H1 (cell line): ENCODE measurements at regions not wholly inside any gene's neighbourhood (a gene's known extent, or its start where the extent isn't known, plus 50 kb on each side); places are given as distances from the start of the nearest gene placed in this dataset.

Source experiments
- CTCF ChIA-PET: fragments of 300-600 bp; sonication (Branson Sonifier 250); formaldehyde crosslinking; loops from one replicate; lab custom pipeline; 2021; ENCODE audit not compliant: partially characterized antibody; lab: Charles Lee
- POLR2A ChIA-PET: fragments of 300-600 bp; sonication (Branson Sonifier 250); formaldehyde crosslinking; loops from one replicate; lab custom pipeline; 2021; ENCODE audit warnings: inconsistent platforms; ENCODE audit not compliant: partially characterized antibody; lab: Charles Lee
- DNase-seq, 2 experiments: peaks; one replicate each; pipeline versions ENCODE4 v3.0.0 to v3.0.0-alpha.2; 2010 to 2022; ENCODE audit warnings: low spot score in 2 of 2, low read depth in 1 of 2, mixed read lengths in 1 of 2
- FAIRE-seq: peaks from 2 replicates; lab custom pipeline; 2011; peaks lifted over from hg19 to GRCh38; lab: Jason Lieb, UNC
- H2AFZ ChIP-seq: 2 replicates; pipeline ENCODE4 v1.8.1; 2012; ENCODE audit warnings: low read length, inconsistent platforms
- H2AK5ac ChIP-seq: 2 replicates; pipeline ENCODE4 v1.6.1; 2013; ENCODE audit warnings: low read depth, low read length
- H2BK120ac ChIP-seq: replicated peaks from 2 replicates; pipeline ENCODE3; 2013; ENCODE audit warnings: low read depth, low read length, inconsistent platforms
- H2BK12ac ChIP-seq: 2 replicates; pipeline ENCODE4 v1.6.1; 2013; ENCODE audit warnings: low read depth, low read length
- H2BK15ac ChIP-seq: 2 replicates; pipeline ENCODE4 v1.6.1; 2013; ENCODE audit warnings: low read length
- H2BK20ac ChIP-seq: 2 replicates; pipeline ENCODE4 v1.6.1; 2013; ENCODE audit warnings: low read length
- H2BK5ac ChIP-seq: 2 replicates; pipeline ENCODE4 v1.6.1; 2013; ENCODE audit warnings: low read depth, low read length
- H3K14ac ChIP-seq: 2 replicates; pipeline ENCODE4 v1.6.1; 2013; ENCODE audit warnings: inconsistent platforms; ENCODE audit not compliant: insufficient read length
- H3K18ac ChIP-seq: 2 replicates; pipeline ENCODE4 v1.6.1; 2013; ENCODE audit warnings: low read length; ENCODE audit errors: extremely low read depth
- H3K23ac ChIP-seq: 2 replicates; pipeline ENCODE4 v1.6.1; 2013; ENCODE audit warnings: inconsistent platforms; ENCODE audit not compliant: insufficient read length
- H3K23me2 ChIP-seq: 2 replicates; pipeline ENCODE4 v1.6.1; 2013; ENCODE audit warnings: low read depth, low read length
- H3K27ac ChIP-seq: 2 replicates; pipeline ENCODE4 v1.6.1; 2011; ENCODE audit warnings: low read depth, low read length, inconsistent platforms
- H3K27me3 ChIP-seq, 4 experiments: replicated peaks in 1 of 4; 1 replicate in 1 of 4; 2 replicates in 3 of 4; pipeline versions ENCODE4 v1.6.1 to v1.8.1; 2011 to 2013; ENCODE audit warnings: low read length in 3 of 4, mild to moderate bottlenecking in 3 of 4, inconsistent platforms in 2 of 4, mixed read lengths in 2 of 4, moderate library complexity in 1 of 4; ENCODE audit not compliant: control insufficient read depth in 3 of 4, insufficient read depth in 3 of 4; ENCODE audit errors: extremely low read depth in 1 of 4
- H3K36me3 ChIP-seq, 4 experiments: 2 replicates each; pipeline versions ENCODE4 v1.6.1 to v1.8.1; 2011 to 2013; ENCODE audit warnings: mild to moderate bottlenecking in 4 of 4, low read length in 3 of 4, moderate library complexity in 2 of 4, control low read depth in 1 of 4, inconsistent platforms in 1 of 4; ENCODE audit not compliant: insufficient read depth in 4 of 4, control insufficient read depth in 2 of 4
- H3K4ac ChIP-seq: replicated peaks from 2 replicates; pipeline ENCODE3; 2013; ENCODE audit warnings: low read length, low read depth, mixed read lengths, inconsistent platforms; ENCODE audit not compliant: insufficient read length
- H3K4me1 ChIP-seq, 4 experiments: replicated peaks in 1 of 4; 1 replicate in 1 of 4; 2 replicates in 3 of 4; pipeline versions ENCODE4 v1.6.1 to v1.8.1; 2011 to 2013; ENCODE audit warnings: low read length in 3 of 4, inconsistent platforms in 2 of 4, mixed read lengths in 1 of 4; ENCODE audit not compliant: insufficient read depth in 4 of 4, control insufficient read depth in 3 of 4
- H3K4me2 ChIP-seq, 2 experiments: 2 replicates each; pipeline versions ENCODE4 v1.6.1 to v1.8.1; 2011 to 2013; ENCODE audit warnings: low read depth in 2 of 2, low read length in 2 of 2, control low read depth in 1 of 2, inconsistent platforms in 1 of 2, mild to moderate bottlenecking in 1 of 2; ENCODE audit not compliant: insufficient read depth in 1 of 2
- H3K4me3 ChIP-seq, 4 experiments: fragments of 200-600, 300-600 bp in 1 of 4; sonication (generic), shearing (Covaris generic), sonication (Bioruptor Twin) in 1 of 4; 2 replicates each; pipeline versions ENCODE4 v1.5.1 to v1.8.1; 2011 to 2016; ENCODE audit warnings: low read length in 4 of 4, low read depth in 3 of 4, control low read depth in 2 of 4, inconsistent platforms in 2 of 4, mild to moderate bottlenecking in 2 of 4, mixed read lengths in 1 of 4, moderate library complexity in 1 of 4; ENCODE audit not compliant: insufficient read depth in 2 of 4; ENCODE audit errors: extremely low read depth in 1 of 4
- H3K56ac ChIP-seq: replicated peaks from 2 replicates; pipeline ENCODE3; 2013; ENCODE audit warnings: low read depth, mild to moderate bottlenecking, mixed read lengths, low read length, inconsistent platforms; ENCODE audit not compliant: insufficient read length
- H3K79me1 ChIP-seq: 2 replicates; pipeline ENCODE4 v1.6.1; 2013; ENCODE audit warnings: low read depth, low read length, control low read depth
- H3K79me2 ChIP-seq, 2 experiments: 2 replicates each; pipeline versions ENCODE4 v1.6.1 to v1.8.1; 2012 to 2013; ENCODE audit warnings: low read length in 2 of 2, mild to moderate bottlenecking in 2 of 2, inconsistent platforms in 1 of 2; ENCODE audit not compliant: insufficient read depth in 2 of 2, control insufficient read depth in 1 of 2
- H3K9ac ChIP-seq, 4 experiments: replicated peaks in 1 of 4; 1 replicate in 1 of 4; 2 replicates in 3 of 4; pipeline versions ENCODE4 v1.6.1 to v1.8.1; 2011 to 2013; ENCODE audit warnings: low read depth in 3 of 4, low read length in 3 of 4, control low read depth in 2 of 4, mild to moderate bottlenecking in 2 of 4, moderate library complexity in 2 of 4, inconsistent platforms in 1 of 4; ENCODE audit errors: extremely low read depth in 1 of 4
- H3K9me3 ChIP-seq, 2 experiments: 2 replicates each; pipeline versions ENCODE4 v1.6.1 to v1.8.1; 2012 to 2013; ENCODE audit warnings: mild to moderate bottlenecking in 2 of 2, moderate library complexity in 2 of 2, control low read depth in 1 of 2, inconsistent platforms in 1 of 2, low read depth in 1 of 2, low read length in 1 of 2, mixed read lengths in 1 of 2; ENCODE audit not compliant: insufficient read depth in 2 of 2
- H4K20me1 ChIP-seq, 2 experiments: replicated peaks in 1 of 2; 2 replicates each; pipeline versions ENCODE3 to v1.8.1; 2011 to 2013; ENCODE audit warnings: inconsistent platforms in 2 of 2, low read length in 2 of 2, mild to moderate bottlenecking in 1 of 2; ENCODE audit not compliant: insufficient read depth in 2 of 2, control insufficient read depth in 1 of 2
- H4K5ac ChIP-seq: 2 replicates; pipeline ENCODE4 v1.6.1; 2013; ENCODE audit warnings: low read length, low read depth, mixed read lengths, inconsistent platforms; ENCODE audit not compliant: insufficient read length
- H4K8ac ChIP-seq: 2 replicates; pipeline ENCODE4 v1.8.0; 2013; ENCODE audit warnings: mild to moderate bottlenecking, moderate library complexity, low read length, inconsistent platforms; ENCODE audit not compliant: insufficient read depth; ENCODE audit errors: extremely low read depth
- H4K91ac ChIP-seq: replicated peaks from 2 replicates; pipeline ENCODE3; 2013; ENCODE audit warnings: low read length, mixed read lengths, inconsistent platforms; ENCODE audit not compliant: insufficient read length
- ATF3 ChIP-seq: IDR thresholded peaks from 2 replicates; pipeline ENCODE4 v1.6.1; 2011; ENCODE audit warnings: low read depth, mild to moderate bottlenecking, low read length; ENCODE audit not compliant: insufficient read depth
- BCL11A ChIP-seq, 2 experiments: IDR thresholded peaks; one replicate each; pipeline ENCODE4 v1.6.1; 2011; ENCODE audit warnings: low read depth in 2 of 2, low read length in 2 of 2, mild to moderate bottlenecking in 2 of 2
- CBX5 ChIP-seq: fragments of 300-800, 300-1000 bp; sonication (generic); IDR thresholded peaks from 2 replicates; pipeline ENCODE4 v1.7.1; 2016; ENCODE audit warnings: antibody characterized with exemption, low read length, low read depth
- EP300 ChIP-seq, 2 experiments: IDR thresholded peaks; 1 replicate in 1 of 2; 2 replicates in 1 of 2; pipeline ENCODE4 v1.6.1; 2011 to 2012; ENCODE audit warnings: low read depth in 2 of 2, low read length in 2 of 2, mild to moderate bottlenecking in 2 of 2, borderline replicate concordance in 1 of 2, inconsistent platforms in 1 of 2, moderate library complexity in 1 of 2
- EZH2 ChIP-seq: fragments of 200-600 bp; sonication (generic); IDR thresholded peaks from 2 replicates; pipeline ENCODE4 v1.7.1; 2012; ENCODE audit warnings: low read depth, mild to moderate bottlenecking, moderate library complexity, low read length, inconsistent platforms; ENCODE audit not compliant: severe bottlenecking
- FOSL1 ChIP-seq: IDR thresholded peaks from 2 replicates; pipeline ENCODE4 v1.6.1; 2011; ENCODE audit warnings: mild to moderate bottlenecking, low read depth, low read length, moderate library complexity; ENCODE audit not compliant: insufficient read depth
- JUND ChIP-seq: IDR thresholded peaks from 2 replicates; pipeline ENCODE4 v1.6.1; 2011; ENCODE audit warnings: mild to moderate bottlenecking, improper control_type of control experiment, low read length
- KDM4A ChIP-seq: IDR thresholded peaks from one replicate; pipeline ENCODE4 v1.7.1; 2012; ENCODE audit warnings: low read depth, mild to moderate bottlenecking, moderate library complexity, low read length, inconsistent platforms; ENCODE audit not compliant: severe bottlenecking
- NRF1 ChIP-seq: IDR thresholded peaks from 2 replicates; pipeline ENCODE4 v1.6.1; 2011; ENCODE audit warnings: mild to moderate bottlenecking, low read depth, low read length, improper control_type of control experiment
- POLR2A ChIP-seq, 2 experiments: IDR thresholded peaks; 1 replicate in 1 of 2; 2 replicates in 1 of 2; pipeline ENCODE4 v1.6.1; 2011; ENCODE audit warnings: low read depth in 2 of 2, low read length in 2 of 2, mild to moderate bottlenecking in 2 of 2; ENCODE audit errors: control extremely low read depth in 1 of 2
- POU5F1 ChIP-seq: IDR thresholded peaks from 2 replicates; pipeline ENCODE4 v1.6.1; 2011; ENCODE audit warnings: low read depth, mild to moderate bottlenecking, low read length, moderate library complexity
- SIN3A ChIP-seq, 2 experiments: IDR thresholded peaks in 1 of 2; conservative IDR thresholded peaks in 1 of 2; 2 replicates each; pipeline ENCODE4 v1.6.1; 2011 to 2012; ENCODE audit warnings: low read length in 2 of 2, improper control_type of control experiment in 1 of 2, low read depth in 1 of 2, mild to moderate bottlenecking in 1 of 2
- SP4 ChIP-seq: IDR thresholded peaks from 2 replicates; pipeline ENCODE4 v1.6.1; 2012; ENCODE audit warnings: low read length, inconsistent platforms
- TAF1 ChIP-seq: IDR thresholded peaks from 2 replicates; pipeline ENCODE4 v1.6.1; 2011; ENCODE audit warnings: mild to moderate bottlenecking, low read depth, low read length
- ZNF274 ChIP-seq: IDR thresholded peaks from 2 replicates; pipeline ENCODE4 v1.7.0; 2012; ENCODE audit warnings: low read length, borderline replicate concordance; ENCODE audit errors: extremely low read depth
- WGBS, 2 experiments: shearing (Covaris generic) in 1 of 2; methylation state at CpG; one replicate each; pipeline versions ENCODE4 v1.1.6 to v1.1.7; 2013 to 2015; ENCODE audit warnings: low lambda C conversion rate in 2 of 2, mixed read lengths in 2 of 2, inconsistent platforms in 1 of 2, low coverage in 1 of 2, missing lambda C conversion rate in 1 of 2; ENCODE audit not compliant: insufficient replicate concordance in 2 of 2, insufficient coverage in 1 of 2, insufficient read length in 1 of 2; ENCODE audit errors: extremely low coverage in 1 of 2, missing lambda C conversion rate in 1 of 2; 5-methylcytosine and 5-hydroxymethylcytosine counted together

GRCh38 chrX:27404366-27404765 lies 58.8 kb downstream of the PPP4R3C start:
- no peaks in the 10 kb centered on the region for H3K79me2 ChIP-seq
- no peaks in the 10 kb centered on the region for H4K20me1 ChIP-seq
- no peak overlapping the region for H3K27ac ChIP-seq
- no peak overlapping the region for H4K91ac ChIP-seq
- H2BK120ac ChIP-seq: no peak overlapping the region
- H3K4me2 ChIP-seq: no peak overlapping the region
- no peaks in the 10 kb centered on the region for H3K36me3 ChIP-seq
- no peak overlapping the region for H2AFZ ChIP-seq
- no peak for FAIRE-seq
- H3K18ac ChIP-seq: no peak overlapping the region
- POLR2A ChIA-PET: no interaction called here
- CTCF ChIA-PET: interaction anchor here (1.3 kb wide), 1 partner anchor 18 kb away, joined by 3 read pairs; no protein-coding TSS in a partner anchor
- H3K14ac ChIP-seq: no peak overlapping the region
- no peaks in the 10 kb centered on the region for H3K9me3 ChIP-seq
- no peak overlapping the region for H3K23ac ChIP-seq
- no peaks in the 10 kb centered on the region for H3K27me3 ChIP-seq
- H2AK5ac ChIP-seq: no peak overlapping the region
- no peak overlapping the region for H3K4ac ChIP-seq
- 97% methylated on average over 5 of the region's 5 CpGs; no CpG with 5 or more reads in 1 of the 2 experiments for WGBS, 2 experiments
- H4K5ac ChIP-seq: no peak overlapping the region
- no peaks in the 10 kb centered on the region for H3K4me1 ChIP-seq
- no peak overlapping the region for H3K56ac ChIP-seq
- H3K79me1 ChIP-seq: no peaks in the 10 kb centered on the region
- no peak for DNase-seq
- no peak overlapping the region for H3K4me3 ChIP-seq
- H2BK12ac ChIP-seq: no peak overlapping the region
- H3K9ac ChIP-seq: no peak overlapping the region
- no peak overlapping the region for H2BK5ac ChIP-seq
- H2BK15ac ChIP-seq: no peak overlapping the region
- H4K8ac ChIP-seq: no peak overlapping the region
- no peak overlapping the region for H2BK20ac ChIP-seq
- no peaks in the 10 kb centered on the region for H3K23me2 ChIP-seq
- no peak for TF ChIP-seq FOSL1
- no peak for TF ChIP-seq ATF3
- no peak for TF ChIP-seq JUND
- no peak for TF ChIP-seq POU5F1
- no peak for TF ChIP-seq EP300 (IDR thresholded peaks at IDR 0.05; ENCODE audit: borderline replicate concordance in 1 of 2, low read depth in 2 of 2, low read length in 2 of 2)
- no peak for TF ChIP-seq ZNF274
- TF ChIP-seq NRF1: no peak
- no peak for TF ChIP-seq BCL11A (IDR thresholded peaks at IDR 0.05; ENCODE audit: low read depth in 2 of 2, low read length in 2 of 2)
- no peak for TF ChIP-seq EZH2
- no peak for TF ChIP-seq POLR2A (IDR thresholded peaks at IDR 0.05; ENCODE audit: control extremely low read depth in 1 of 2, low read depth in 2 of 2, low read length in 2 of 2)
- TF ChIP-seq CBX5: no peak
- TF ChIP-seq KDM4A: no peak
- TF ChIP-seq SP4: no peak
- TF ChIP-seq SIN3A (conservative IDR thresholded peaks at IDR 0.05 in 1 of 2, IDR thresholded peaks at IDR 0.05 in 1 of 2; ENCODE audit: low read depth in 1 of 2, low read length in 2 of 2): no peak
- no peak for TF ChIP-seq TAF1
